ENCODE measurements at regions not wholly inside any gene's neighbourhood (a gene's known extent, or its start where the extent isn't known, plus 50 kb on each side); places are given as distances from the start of the nearest gene placed in this dataset.

DNA sequence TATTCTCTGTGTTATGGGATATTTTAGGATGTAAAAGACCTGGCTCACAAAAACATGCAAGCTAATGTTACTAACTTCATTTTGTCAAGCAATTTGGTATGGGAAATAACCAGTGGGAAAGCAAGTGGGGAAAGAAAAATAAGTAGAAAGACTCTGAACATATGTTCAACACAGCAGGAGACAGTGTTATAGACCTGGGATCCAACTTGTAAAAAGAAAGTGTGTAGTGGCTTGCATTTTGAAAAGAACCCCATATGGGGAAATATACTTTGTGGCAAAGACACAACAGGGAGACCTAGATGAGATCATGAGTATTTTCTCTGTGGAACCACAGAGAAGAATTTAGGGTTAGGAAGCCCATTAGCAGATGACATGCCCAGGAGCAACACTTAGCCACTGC is 212.7 kb upstream of the NRIP1 start:
- DNase-seq (ENCODE audit: extremely low spot score in 2 of 2) = no peak
- TF ChIP-seq, protein P1, sequence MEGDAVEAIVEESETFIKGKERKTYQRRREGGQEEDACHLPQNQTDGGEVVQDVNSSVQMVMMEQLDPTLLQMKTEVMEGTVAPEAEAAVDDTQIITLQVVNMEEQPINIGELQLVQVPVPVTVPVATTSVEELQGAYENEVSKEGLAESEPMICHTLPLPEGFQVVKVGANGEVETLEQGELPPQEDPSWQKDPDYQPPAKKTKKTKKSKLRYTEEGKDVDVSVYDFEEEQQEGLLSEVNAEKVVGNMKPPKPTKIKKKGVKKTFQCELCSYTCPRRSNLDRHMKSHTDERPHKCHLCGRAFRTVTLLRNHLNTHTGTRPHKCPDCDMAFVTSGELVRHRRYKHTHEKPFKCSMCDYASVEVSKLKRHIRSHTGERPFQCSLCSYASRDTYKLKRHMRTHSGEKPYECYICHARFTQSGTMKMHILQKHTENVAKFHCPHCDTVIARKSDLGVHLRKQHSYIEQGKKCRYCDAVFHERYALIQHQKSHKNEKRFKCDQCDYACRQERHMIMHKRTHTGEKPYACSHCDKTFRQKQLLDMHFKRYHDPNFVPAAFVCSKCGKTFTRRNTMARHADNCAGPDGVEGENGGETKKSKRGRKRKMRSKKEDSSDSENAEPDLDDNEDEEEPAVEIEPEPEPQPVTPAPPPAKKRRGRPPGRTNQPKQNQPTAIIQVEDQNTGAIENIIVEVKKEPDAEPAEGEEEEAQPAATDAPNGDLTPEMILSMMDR (IDR thresholded peaks at IDR 0.05) = no peak
- no peak for TF ChIP-seq POLR2AphosphoS5 (IDR thresholded peaks at IDR 0.05; ENCODE audit: insufficient read depth in 1 of 2, low read depth in 1 of 2)
- no peak for TF ChIP-seq POLR2A (IDR thresholded peaks at IDR 0.05)
- H3K36me3 ChIP-seq = no peaks in the 10 kb centered on the region
- no peak overlapping the region for H3K4me3 ChIP-seq
- intact Hi-C loops (cut with DNase I) = no loop called here
- no peaks in the 10 kb centered on the region for H3K27me3 ChIP-seq
- H3K27ac ChIP-seq = no peak overlapping the region
- no peaks in the 10 kb centered on the region for H3K4me1 ChIP-seq
- H3K9me3 ChIP-seq = no peaks in the 10 kb centered on the region

DNA sequence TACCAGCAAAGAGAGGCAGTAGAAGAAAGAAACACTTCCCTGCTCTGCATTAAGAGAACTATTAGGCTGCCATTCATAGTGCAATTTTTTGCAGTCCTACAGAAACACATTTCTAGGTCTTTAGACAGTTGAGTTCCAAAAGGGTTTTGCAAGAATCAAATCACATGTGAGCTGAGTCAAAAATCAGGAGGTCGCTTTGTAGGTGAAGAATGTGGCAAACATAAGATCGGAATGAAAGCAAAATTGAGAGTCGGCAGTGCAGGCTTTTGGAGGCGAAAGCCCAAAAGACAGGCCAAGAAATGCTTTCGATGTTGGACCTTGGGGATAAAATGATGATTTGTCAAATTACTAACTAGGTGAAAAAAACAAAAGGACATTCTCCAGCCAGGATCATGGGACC is 213.5 kb upstream of the NRIP1 start:
- Histone ChIP-seq H3K27me3 (no peaks in the 10 kb centered on the region), H3K36me3 (no peaks in the 10 kb centered on the region), H3K4me1 (no peaks in the 10 kb centered on the region), H3K9me3 (no peaks in the 10 kb centered on the region), H3K4me3 (no peak overlapping the region), H3K27ac (no peak overlapping the region)
- no peak for DNase-seq (ENCODE audit: extremely low spot score in 2 of 2)
- intact Hi-C loops (cut with DNase I) = no loop called here
- TF ChIP-seq POLR2AphosphoS5 (IDR thresholded peaks at IDR 0.05; ENCODE audit: insufficient read depth in 1 of 2, low read depth in 1 of 2) = no peak
- no peak for TF ChIP-seq POLR2A (IDR thresholded peaks at IDR 0.05)
- TF ChIP-seq, protein P1 (IDR thresholded peaks at IDR 0.05) = no peak

DNA sequence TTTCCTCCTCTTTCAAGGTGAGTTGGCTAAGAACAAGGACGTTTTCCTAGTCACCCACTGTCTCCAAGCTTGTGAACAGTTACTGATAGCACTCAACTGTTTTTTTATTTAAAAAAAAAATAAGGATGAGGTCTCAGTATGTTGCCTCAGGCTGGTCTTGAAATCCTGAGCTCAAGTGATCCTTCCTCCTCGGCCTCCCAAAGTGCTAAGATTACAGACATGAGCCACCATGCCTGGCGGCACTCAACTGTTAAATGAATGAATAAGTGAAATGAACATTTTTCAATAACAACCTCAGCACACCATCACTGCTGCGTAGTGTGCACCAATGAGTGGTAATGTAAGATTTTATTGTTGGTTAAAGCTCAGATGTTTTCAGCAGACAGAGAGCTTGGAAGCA is 214.1 kb upstream of the NRIP1 start:
- Histone ChIP-seq H3K4me3 (no peak overlapping the region), H3K27me3 (no peaks in the 10 kb centered on the region), H3K36me3 (no peaks in the 10 kb centered on the region), H3K9me3 (no peaks in the 10 kb centered on the region), H3K4me1 (no peaks in the 10 kb centered on the region), H3K27ac (no peak overlapping the region)
- TF ChIP-seq POLR2A (IDR thresholded peaks at IDR 0.05) (no peak), POLR2AphosphoS5 (IDR thresholded peaks at IDR 0.05; ENCODE audit: insufficient read depth in 1 of 2, low read depth in 1 of 2) (no peak)
- TF ChIP-seq, protein P1 (IDR thresholded peaks at IDR 0.05) = no peak
- intact Hi-C loops (cut with DNase I) = no loop called here
- DNase-seq (ENCODE audit: extremely low spot score in 2 of 2) = no peak

DNA sequence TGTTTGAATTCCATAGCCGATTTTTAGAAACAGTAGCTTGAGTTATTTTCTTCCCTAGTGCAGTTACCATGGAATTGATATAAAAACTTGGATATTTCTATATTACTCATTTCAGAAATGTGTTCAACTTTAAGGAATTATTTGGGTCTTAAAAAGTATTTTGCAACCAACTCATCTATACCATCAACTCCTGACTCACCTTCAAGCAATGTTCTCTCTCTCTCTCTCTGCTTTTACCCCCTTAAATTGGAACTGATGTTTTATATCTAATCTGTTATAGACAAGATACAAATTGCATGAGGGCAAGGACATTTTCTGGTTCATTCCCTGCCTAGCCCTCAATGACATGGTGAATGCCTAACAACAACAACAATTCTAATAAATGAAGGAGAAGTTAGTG is 214.7 kb upstream of the NRIP1 start:
- no peak for DNase-seq (ENCODE audit: extremely low spot score in 2 of 2)
- TF ChIP-seq, protein P1 (IDR thresholded peaks at IDR 0.05) = no peak
- no peak for TF ChIP-seq POLR2A (IDR thresholded peaks at IDR 0.05)
- TF ChIP-seq POLR2AphosphoS5 (IDR thresholded peaks at IDR 0.05; ENCODE audit: insufficient read depth in 1 of 2, low read depth in 1 of 2) = no peak
- H3K27ac ChIP-seq = no peak overlapping the region
- H3K9me3 ChIP-seq = no peaks in the 10 kb centered on the region
- H3K27me3 ChIP-seq = no peaks in the 10 kb centered on the region
- no peaks in the 10 kb centered on the region for H3K36me3 ChIP-seq
- no peak overlapping the region for H3K4me3 ChIP-seq
- H3K4me1 ChIP-seq = no peaks in the 10 kb centered on the region
- intact Hi-C loops (cut with DNase I) = no loop called here

DNA sequence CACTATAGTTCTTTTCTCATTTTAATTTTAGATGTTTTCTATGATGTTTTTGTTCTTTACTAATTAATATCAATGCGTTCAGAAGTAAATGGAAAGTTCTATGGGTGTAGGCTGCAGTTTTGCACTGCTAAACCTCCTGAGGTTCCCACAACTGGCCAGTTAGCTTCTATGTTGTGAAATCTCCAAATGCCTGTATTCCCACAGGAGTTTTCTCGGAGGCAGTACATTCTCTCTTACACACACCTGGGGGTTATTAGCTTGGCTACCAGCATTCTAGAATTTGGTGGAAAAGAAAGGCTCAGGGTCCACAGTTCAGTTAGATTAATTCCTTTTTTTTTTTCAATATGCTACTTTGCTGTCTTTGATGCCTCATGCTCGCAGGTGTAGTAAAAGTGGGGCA is 216.9 kb upstream of the NRIP1 start:
- no peak overlapping the region for H3K4me3 ChIP-seq
- no peak overlapping the region for H3K27ac ChIP-seq
- no peaks in the 10 kb centered on the region for H3K4me1 ChIP-seq
- no peaks in the 10 kb centered on the region for H3K9me3 ChIP-seq
- TF ChIP-seq POLR2A (IDR thresholded peaks at IDR 0.05) (no peak), POLR2AphosphoS5 (IDR thresholded peaks at IDR 0.05; ENCODE audit: insufficient read depth in 1 of 2, low read depth in 1 of 2) (no peak)
- TF ChIP-seq, protein P1 (IDR thresholded peaks at IDR 0.05) = no peak
- no peak for DNase-seq (ENCODE audit: extremely low spot score in 2 of 2)
- no peaks in the 10 kb centered on the region for H3K27me3 ChIP-seq
- no peaks in the 10 kb centered on the region for H3K36me3 ChIP-seq
- intact Hi-C loops (cut with DNase I) = no loop called here

All from vagina (tissue), 2 donors.